ENCODE measurements at regions not wholly inside any gene's neighbourhood (a gene's known extent, or its start where the extent isn't known, plus 50 kb on each side); places are given as distances from the start of the nearest gene placed in this dataset.

DNA sequence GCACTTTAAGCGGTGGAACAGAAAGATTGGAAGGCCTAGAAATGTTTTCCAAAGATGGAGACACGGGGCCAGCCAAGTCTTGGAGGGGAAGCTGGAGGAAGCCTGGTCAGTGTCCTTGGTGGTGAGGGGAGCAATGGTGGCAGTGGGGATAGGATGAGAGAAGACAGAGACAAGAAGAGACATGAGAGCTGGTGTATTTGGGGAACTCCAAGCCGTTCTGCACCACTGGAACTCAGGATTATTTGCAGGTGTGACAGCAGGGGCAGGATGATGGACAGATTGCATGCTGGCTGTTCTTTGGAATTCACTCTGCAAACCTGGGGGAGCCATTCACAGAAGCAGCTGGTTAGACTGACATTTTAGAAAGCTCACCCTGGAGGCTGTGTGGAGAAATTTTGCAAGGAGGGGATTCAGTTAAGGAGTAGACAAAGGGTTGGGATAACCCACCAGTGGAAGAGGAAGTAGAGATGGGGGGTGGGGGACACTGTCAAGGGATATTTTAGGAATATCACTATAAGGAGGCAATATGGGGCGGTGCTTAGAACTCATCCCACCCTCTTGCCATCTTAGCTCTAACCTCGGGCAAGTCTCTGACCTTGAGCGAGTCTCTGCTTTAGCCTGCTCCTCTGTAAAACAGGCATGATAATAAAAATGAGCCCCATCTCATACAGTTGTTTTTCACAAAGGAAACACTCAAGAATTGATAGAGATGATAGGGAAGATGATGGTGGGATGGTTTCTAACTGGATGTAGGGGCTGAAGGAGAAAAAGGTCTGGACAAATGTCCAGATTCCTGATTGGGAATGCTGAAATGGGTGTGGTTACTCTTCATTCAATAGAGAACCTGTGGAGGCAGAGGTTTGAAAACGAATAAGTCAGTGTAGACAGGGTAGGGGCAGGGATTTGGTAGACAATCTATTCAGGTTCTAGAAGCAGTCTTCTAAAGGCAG, 175.8 kb downstream of the MYCN start:
- peaks cover 0 to 2% (median 0%) of the 10 kb centered on the region in 11 donors for H3K9me3 Mint-ChIP-seq
- DNase-seq (no peak), ATAC-seq (no peak)
- POLR2A ChIA-PET = no interaction called here
- Histone ChIP-seq H3K4me1 (ENCODE audit: control insufficient read depth in 2 of 2, insufficient read depth in 2 of 2, low read length in 2 of 2) (no peaks in the 10 kb centered on the region), H3K9me3 (ENCODE audit: control insufficient read depth in 2 of 3, low read length in 3 of 3) (no peaks in the 10 kb centered on the region), H3K27me3 (ENCODE audit: control insufficient read depth in 2 of 2, insufficient read depth in 2 of 2, low read length in 2 of 2) (no peaks in the 10 kb centered on the region), H3K27ac (ENCODE audit: low read depth, low read length) (no peak overlapping the region), H3K36me3 (ENCODE audit: control insufficient read depth in 2 of 3, insufficient read depth in 3 of 3, low read length in 3 of 3) (no peaks in the 10 kb centered on the region), H3K4me3 (ENCODE audit: low read length) (no peak overlapping the region)
- no peak overlapping the region for H3K4me3 Mint-ChIP-seq
- no peaks in the 10 kb centered on the region for H3K36me3 Mint-ChIP-seq
- H3K27ac Mint-ChIP-seq = no peak overlapping the region
- H3K4me1 Mint-ChIP-seq = no peaks in the 10 kb centered on the region
- CTCF ChIA-PET = no interaction called here
- no peaks in the 10 kb centered on the region for H3K27me3 Mint-ChIP-seq
- intact Hi-C loops (cut with micrococcal nuclease) = no loop called here

DNA sequence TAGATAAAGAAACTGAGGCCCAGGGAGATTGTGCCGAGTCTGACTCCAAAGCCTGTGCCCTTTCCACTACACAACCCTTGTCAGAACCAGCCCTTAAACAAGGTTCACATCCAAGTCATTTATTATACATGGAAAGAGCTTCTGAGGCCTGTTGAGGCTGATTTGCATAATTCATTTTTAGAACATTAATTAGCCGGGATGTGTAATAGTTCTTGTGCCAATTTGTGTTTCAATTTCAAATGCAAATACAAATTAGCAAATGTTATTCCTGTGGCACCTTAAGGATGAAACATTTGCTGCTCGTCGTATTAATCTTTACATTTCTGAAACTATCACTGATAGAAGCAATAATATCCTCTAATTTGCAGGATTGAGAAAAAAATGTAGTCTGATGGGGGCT, 174.9 kb downstream of the MYCN start:
- intact Hi-C loops (cut with micrococcal nuclease) = no loop called here
- H3K4me3 Mint-ChIP-seq = no peak overlapping the region
- H3K4me3 ChIP-seq (ENCODE audit: low read length) = no peak overlapping the region
- no peak for DNase-seq
- ChIA-PET POLR2A (no interaction called here), CTCF (no interaction called here)
- no peaks in the 10 kb centered on the region for H3K9me3 ChIP-seq (ENCODE audit: control insufficient read depth in 2 of 3, low read length in 3 of 3)
- H3K36me3 ChIP-seq (ENCODE audit: control insufficient read depth in 2 of 3, insufficient read depth in 3 of 3, low read length in 3 of 3) = no peaks in the 10 kb centered on the region
- H3K27me3 ChIP-seq (ENCODE audit: control insufficient read depth in 2 of 2, insufficient read depth in 2 of 2, low read length in 2 of 2) = no peaks in the 10 kb centered on the region
- ATAC-seq = no peak
- no peaks in the 10 kb centered on the region for H3K36me3 Mint-ChIP-seq
- no peaks in the 10 kb centered on the region for H3K4me1 Mint-ChIP-seq
- H3K4me1 ChIP-seq (ENCODE audit: control insufficient read depth in 2 of 2, insufficient read depth in 2 of 2, low read length in 2 of 2) = no peaks in the 10 kb centered on the region
- H3K9me3 Mint-ChIP-seq = peaks cover 0 to 2% (median 0%) of the 10 kb centered on the region in 11 donors
- H3K27me3 Mint-ChIP-seq = no peaks in the 10 kb centered on the region
- no peak overlapping the region for H3K27ac Mint-ChIP-seq
- no peak overlapping the region for H3K27ac ChIP-seq (ENCODE audit: low read depth, low read length)

DNA sequence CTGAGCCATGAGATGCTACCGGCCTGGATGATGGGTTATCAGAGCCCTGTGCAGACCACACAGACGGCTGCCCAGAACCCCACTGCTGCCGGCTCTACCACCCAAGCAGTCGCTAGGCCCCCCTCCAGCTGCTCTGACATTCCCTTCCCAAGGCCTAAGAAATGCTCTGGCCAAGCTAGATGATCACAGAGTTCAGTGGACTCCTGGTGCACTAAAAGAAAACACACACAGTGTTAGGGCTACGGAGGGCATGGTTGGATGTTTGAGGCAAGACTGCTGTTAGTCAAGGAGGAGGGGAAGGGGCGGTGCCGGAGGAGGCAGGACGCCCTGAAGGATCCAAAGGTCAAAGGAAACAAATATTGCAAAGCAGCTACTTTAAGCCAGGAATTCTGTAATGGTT, 174.5 kb downstream of the MYCN start:
- no peaks in the 10 kb centered on the region for H3K36me3 Mint-ChIP-seq
- H3K27me3 Mint-ChIP-seq = no peaks in the 10 kb centered on the region
- Histone ChIP-seq H3K4me3 (ENCODE audit: low read length) (no peak overlapping the region), H3K4me1 (ENCODE audit: control insufficient read depth in 2 of 2, insufficient read depth in 2 of 2, low read length in 2 of 2) (no peaks in the 10 kb centered on the region), H3K27ac (ENCODE audit: low read depth, low read length) (no peak overlapping the region), H3K27me3 (ENCODE audit: control insufficient read depth in 2 of 2, insufficient read depth in 2 of 2, low read length in 2 of 2) (no peaks in the 10 kb centered on the region), H3K9me3 (ENCODE audit: control insufficient read depth in 2 of 3, low read length in 3 of 3) (no peaks in the 10 kb centered on the region), H3K36me3 (ENCODE audit: control insufficient read depth in 2 of 3, insufficient read depth in 3 of 3, low read length in 3 of 3) (no peaks in the 10 kb centered on the region)
- no peak overlapping the region for H3K27ac Mint-ChIP-seq
- ATAC-seq = no peak
- intact Hi-C loops (cut with micrococcal nuclease) = no loop called here
- CTCF ChIA-PET = no interaction called here
- peaks cover 0 to 2% (median 0%) of the 10 kb centered on the region in 11 donors for H3K9me3 Mint-ChIP-seq
- DNase-seq = no peak
- H3K4me1 Mint-ChIP-seq = no peaks in the 10 kb centered on the region
- H3K4me3 Mint-ChIP-seq = no peak overlapping the region
- POLR2A ChIA-PET = no interaction called here

DNA sequence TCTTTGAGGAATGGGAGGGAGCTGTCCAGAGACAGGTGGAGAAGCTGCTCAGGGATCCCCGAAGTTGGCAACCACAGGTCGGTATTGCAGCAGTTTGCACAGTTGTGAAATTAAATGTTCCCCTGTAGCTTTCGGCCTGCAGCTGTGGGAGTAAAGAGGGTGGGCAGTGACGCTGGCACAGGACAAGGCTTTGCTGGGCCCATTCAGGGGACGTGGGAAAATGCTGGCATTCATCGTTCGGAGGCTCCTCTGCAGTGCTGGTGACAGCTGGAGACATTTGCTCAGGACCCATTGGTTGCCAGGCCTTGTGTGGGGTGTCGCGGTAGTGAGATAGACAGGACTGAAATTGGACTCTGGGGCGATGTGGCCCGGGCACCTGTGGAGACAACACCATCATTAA, 173.7 kb downstream of the MYCN start:
- H3K27ac ChIP-seq (ENCODE audit: low read depth, low read length) = no peak overlapping the region
- CTCF ChIA-PET = no interaction called here
- no peaks in the 10 kb centered on the region for H3K4me1 ChIP-seq (ENCODE audit: control insufficient read depth in 2 of 2, insufficient read depth in 2 of 2, low read length in 2 of 2)
- no peaks in the 10 kb centered on the region for H3K9me3 Mint-ChIP-seq
- no peak overlapping the region for H3K27ac Mint-ChIP-seq
- H3K9me3 ChIP-seq (ENCODE audit: control insufficient read depth in 2 of 3, low read length in 3 of 3) = no peaks in the 10 kb centered on the region
- H3K4me1 Mint-ChIP-seq = no peaks in the 10 kb centered on the region
- ATAC-seq (no peak), DNase-seq (no peak)
- no peaks in the 10 kb centered on the region for H3K27me3 ChIP-seq (ENCODE audit: control insufficient read depth in 2 of 2, insufficient read depth in 2 of 2, low read length in 2 of 2)
- no peaks in the 10 kb centered on the region for H3K36me3 ChIP-seq (ENCODE audit: control insufficient read depth in 2 of 3, insufficient read depth in 3 of 3, low read length in 3 of 3)
- no peaks in the 10 kb centered on the region for H3K36me3 Mint-ChIP-seq
- H3K4me3 ChIP-seq (ENCODE audit: low read length) = no peak overlapping the region
- H3K4me3 Mint-ChIP-seq = no peak overlapping the region
- H3K27me3 Mint-ChIP-seq = no peaks in the 10 kb centered on the region
- POLR2A ChIA-PET = no interaction called here
- intact Hi-C loops (cut with micrococcal nuclease) = no loop called here

DNA sequence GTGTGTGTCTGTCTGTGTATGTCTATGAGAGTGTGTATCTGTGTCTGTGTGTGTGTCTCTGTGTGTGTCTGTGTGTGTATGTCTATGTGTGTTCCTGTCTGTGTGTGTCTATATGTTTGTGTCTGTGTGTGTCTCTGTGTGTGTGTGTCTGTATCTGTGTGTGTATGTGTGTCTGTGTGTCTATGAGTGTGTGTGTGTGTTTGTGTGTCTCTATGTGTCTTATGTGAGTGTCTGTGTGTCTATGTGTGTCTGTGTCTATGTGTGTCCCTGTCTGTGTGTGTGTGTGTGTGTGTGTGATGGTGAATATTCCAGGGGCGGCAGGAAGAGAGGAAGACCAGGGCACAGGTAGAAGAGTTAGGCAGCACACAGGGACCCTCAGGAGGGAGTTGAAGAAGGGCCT, 173.2 kb downstream of the MYCN start:
- H3K27me3 Mint-ChIP-seq = no peaks in the 10 kb centered on the region
- H3K4me3 Mint-ChIP-seq = no peak overlapping the region
- Histone ChIP-seq H3K27me3 (ENCODE audit: control insufficient read depth in 2 of 2, insufficient read depth in 2 of 2, low read length in 2 of 2) (no peaks in the 10 kb centered on the region), H3K4me3 (ENCODE audit: low read length) (no peak overlapping the region), H3K9me3 (ENCODE audit: control insufficient read depth in 2 of 3, low read length in 3 of 3) (no peaks in the 10 kb centered on the region), H3K4me1 (ENCODE audit: control insufficient read depth in 2 of 2, insufficient read depth in 2 of 2, low read length in 2 of 2) (no peaks in the 10 kb centered on the region), H3K36me3 (ENCODE audit: control insufficient read depth in 2 of 3, insufficient read depth in 3 of 3, low read length in 3 of 3) (no peaks in the 10 kb centered on the region), H3K27ac (ENCODE audit: low read depth, low read length) (no peak overlapping the region)
- intact Hi-C loops (cut with micrococcal nuclease) = no loop called here
- H3K4me1 Mint-ChIP-seq = no peaks in the 10 kb centered on the region
- no peaks in the 10 kb centered on the region for H3K9me3 Mint-ChIP-seq
- ChIA-PET CTCF (no interaction called here), POLR2A (no interaction called here)
- DNase-seq (no peak), ATAC-seq (no peak)
- H3K27ac Mint-ChIP-seq = no peak overlapping the region
- no peaks in the 10 kb centered on the region for H3K36me3 Mint-ChIP-seq

DNA sequence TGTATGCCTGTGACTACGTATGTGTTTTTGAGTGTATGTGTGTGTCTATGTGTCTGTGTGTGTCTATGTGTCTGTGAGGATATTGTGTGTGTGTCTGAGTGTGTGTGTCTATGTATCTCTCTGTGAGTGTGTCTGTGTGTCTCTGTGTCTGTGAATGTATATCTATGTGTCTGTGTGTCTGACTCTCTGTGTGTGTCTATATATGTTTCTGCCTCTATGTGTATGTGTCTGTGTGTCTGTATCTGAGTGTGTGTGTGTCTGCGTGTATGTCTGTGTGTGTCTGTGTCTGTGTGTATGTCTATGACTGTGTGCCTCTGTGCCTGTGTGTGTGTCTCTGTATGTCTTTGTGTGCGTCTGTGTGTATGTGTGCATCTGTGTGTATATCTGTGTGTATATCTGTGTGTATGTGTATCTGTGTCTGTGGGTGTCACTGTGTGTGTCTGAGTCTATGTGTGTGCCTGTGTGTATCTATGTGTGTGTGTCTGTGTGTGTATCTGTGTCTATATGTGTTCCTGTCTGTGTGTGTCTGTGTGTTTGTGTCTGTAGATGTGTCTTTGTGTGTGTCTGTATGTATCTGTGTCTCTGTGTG, 172.7 kb downstream of the MYCN start:
- no peaks in the 10 kb centered on the region for H3K4me1 Mint-ChIP-seq
- H3K36me3 ChIP-seq (ENCODE audit: control insufficient read depth in 2 of 3, insufficient read depth in 3 of 3, low read length in 3 of 3) = no peaks in the 10 kb centered on the region
- intact Hi-C loops (cut with micrococcal nuclease) = no loop called here
- ChIA-PET CTCF (no interaction called here), POLR2A (no interaction called here)
- ATAC-seq (peak; percentile 20), DNase-seq (no peak)
- no peaks in the 10 kb centered on the region for H3K4me1 ChIP-seq (ENCODE audit: control insufficient read depth in 2 of 2, insufficient read depth in 2 of 2, low read length in 2 of 2)
- H3K27ac Mint-ChIP-seq = no peak overlapping the region
- no peaks in the 10 kb centered on the region for H3K9me3 ChIP-seq (ENCODE audit: control insufficient read depth in 2 of 3, low read length in 3 of 3)
- H3K4me3 ChIP-seq (ENCODE audit: low read length) = no peak overlapping the region
- no peaks in the 10 kb centered on the region for H3K27me3 Mint-ChIP-seq
- H3K36me3 Mint-ChIP-seq = no peaks in the 10 kb centered on the region
- no peak overlapping the region for H3K27ac ChIP-seq (ENCODE audit: low read depth, low read length)
- no peaks in the 10 kb centered on the region for H3K9me3 Mint-ChIP-seq
- no peak overlapping the region for H3K4me3 Mint-ChIP-seq
- no peaks in the 10 kb centered on the region for H3K27me3 ChIP-seq (ENCODE audit: control insufficient read depth in 2 of 2, insufficient read depth in 2 of 2, low read length in 2 of 2)

All from naive thymus-derived CD4-positive, alpha-beta T cell (primary cell).